HG02571 (cell line): ENCODE measurements at regions not wholly inside any gene's neighbourhood (a gene's known extent, or its start where the extent isn't known, plus 50 kb on each side); places are given as distances from the start of the nearest gene placed in this dataset.
"Not testable (repeated sequence)": the region's sequence is repeated elsewhere in the genome, so short reads cannot be mapped to it uniquely, and the experiment has no call there.

ENCODE experiments used
- ATAC-seq: cut with Tn5 transposase; IDR thresholded peaks from one replicate; pipeline ENCODE4 v1.9.1; 2021; ENCODE audit warnings: mild to moderate bottlenecking, moderate library complexity; ENCODE audit not compliant: unreplicated experiment

DNA sequence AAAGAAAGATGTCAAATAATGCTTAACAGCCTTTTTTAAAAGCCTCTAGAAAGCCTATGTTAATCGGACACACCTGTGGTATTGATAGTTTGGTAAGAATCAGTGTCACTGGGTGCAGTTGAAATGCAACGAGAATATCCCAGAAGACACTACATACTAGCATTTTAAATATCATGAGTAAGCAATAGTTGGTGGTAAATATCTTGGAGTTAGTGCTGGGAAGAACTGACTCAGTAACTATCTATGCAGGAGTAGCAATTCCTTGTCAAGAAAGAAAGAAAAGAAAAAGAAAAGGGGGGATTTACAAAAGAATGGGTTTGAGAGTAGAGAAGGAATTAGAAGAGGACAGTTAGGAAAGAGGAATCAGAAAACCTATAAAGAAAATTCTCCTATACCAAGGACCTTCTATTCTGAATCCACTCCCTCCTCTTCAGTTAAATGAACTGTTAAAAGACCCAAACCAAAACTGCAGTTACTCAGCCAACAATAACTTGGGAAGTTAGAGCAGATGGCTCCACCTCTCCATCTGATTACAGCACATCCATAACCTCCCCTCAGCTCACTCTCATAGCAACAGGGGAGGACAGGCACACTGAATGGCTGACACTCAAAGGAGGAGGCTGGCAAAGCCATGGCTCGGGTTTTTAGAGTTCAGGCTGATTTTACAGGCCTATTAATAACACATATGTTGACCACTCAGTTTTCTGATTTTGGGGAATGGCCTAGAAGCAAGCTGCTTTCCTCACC is 207.6 kb upstream of the MDFIC2 start:
- no peak for ATAC-seq

DNA sequence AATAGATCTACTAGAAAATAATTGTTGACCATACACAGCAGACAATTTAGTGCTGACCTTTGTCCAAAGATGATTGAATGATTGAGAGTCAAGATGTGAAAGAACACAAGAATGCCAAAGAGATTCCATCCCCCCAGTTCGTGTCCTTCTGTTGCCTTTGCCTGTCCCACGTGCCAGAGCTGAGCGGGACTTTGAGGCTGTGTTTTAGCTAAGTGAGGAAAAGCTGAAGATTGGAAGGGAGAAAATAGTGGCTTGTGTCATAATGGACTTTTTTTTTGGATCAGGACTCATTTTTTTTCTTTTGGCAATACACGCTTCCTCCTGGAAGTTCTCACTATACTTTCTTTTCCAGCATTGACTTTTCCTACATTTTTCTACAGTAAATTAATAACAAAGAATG is 206.6 kb upstream of the MDFIC2 start:
- no peak for ATAC-seq

DNA sequence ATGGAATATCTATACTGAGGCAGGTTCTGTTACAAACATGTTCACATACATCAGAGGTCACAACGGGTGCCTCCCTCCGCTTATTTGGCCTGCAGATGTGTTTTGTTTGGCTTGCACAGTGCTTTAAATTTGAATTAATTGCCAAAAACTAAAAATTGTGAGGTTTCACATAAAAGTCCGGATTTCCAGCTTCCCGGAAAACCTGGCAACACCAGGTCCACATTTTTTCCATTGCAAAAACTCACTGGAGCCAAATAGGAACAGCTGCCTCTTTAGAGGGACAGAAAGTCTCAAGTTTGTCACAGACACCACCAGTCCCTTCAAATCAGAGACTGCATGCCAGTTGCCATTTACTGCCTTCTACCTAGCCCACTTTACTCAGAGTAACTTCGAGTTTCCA is 205.9 kb upstream of the MDFIC2 start:
- ATAC-seq, result no peak

DNA sequence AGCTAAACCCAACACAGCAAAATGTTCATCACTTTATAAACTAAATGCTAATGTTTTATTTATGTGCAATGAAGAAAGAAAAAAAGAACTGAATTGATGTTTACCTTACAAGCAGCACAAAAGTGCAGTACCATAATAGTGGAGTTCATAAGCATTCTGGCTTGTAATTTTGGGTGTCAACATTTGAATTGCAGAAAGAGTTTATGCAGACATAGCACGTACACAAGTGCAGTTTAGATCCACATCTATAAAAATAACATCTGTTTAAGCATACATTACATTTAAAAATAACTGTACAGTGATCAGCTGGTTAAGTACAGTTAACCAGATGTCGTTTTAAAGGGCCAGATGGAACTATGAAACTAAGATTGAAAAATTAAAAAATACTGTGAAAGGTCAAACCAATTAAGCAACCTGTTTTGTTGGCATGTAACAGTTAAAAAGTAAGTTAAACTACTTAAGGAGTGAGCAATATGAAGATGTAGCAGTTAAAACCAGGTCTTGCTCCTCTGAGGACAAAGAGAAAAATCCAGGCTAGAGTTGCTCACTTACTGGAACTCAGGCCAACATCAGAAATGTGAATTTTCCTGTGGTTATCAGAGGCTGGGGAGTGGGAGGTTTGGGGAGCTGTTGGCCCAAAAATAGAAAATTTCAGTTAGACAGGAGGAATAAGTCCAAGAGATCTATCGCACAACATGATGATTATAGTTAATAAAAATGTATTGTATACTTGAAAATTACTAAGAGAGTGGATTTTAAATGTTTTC is 204.9 kb upstream of the MDFIC2 start:
- no peak for ATAC-seq

DNA sequence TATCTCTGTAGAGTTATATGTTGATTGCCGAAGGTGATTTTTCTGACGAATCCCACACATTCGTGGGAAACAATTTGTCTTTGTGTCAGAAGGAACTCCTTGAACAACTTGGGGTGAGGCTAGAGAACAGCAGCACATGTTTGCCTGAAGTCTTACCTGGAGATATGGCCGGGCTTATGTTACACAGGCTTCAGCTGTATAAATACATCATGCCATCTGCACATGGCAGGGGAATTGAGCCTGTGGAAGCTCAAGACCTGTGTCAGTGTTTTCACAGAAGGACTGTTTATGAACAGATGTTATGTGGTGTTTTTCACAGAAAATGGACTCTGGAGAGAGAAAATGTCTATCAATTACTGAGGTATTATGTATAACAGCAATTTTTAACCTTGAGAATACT is 203.6 kb upstream of the MDFIC2 start:
- ATAC-seq, result no peak

DNA sequence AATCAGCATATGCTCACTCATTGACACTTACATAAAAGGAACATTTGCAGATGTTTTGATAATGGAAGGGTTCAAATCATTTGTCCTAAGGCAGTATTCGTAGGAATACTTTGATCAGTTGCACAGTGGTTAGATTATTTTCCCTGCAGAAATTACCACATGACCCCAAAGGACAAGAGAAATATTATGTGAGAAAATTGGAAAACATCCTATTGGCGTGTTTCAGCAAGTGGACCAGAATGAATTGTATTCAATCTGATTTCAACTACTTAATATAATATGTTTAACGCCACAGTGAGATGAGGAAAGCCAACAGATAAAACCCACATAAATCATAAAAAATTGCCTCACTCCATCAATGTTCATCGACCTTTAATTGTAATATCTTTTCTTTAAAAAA is 195.0 kb upstream of the MDFIC2 start:
- no peak for ATAC-seq

DNA sequence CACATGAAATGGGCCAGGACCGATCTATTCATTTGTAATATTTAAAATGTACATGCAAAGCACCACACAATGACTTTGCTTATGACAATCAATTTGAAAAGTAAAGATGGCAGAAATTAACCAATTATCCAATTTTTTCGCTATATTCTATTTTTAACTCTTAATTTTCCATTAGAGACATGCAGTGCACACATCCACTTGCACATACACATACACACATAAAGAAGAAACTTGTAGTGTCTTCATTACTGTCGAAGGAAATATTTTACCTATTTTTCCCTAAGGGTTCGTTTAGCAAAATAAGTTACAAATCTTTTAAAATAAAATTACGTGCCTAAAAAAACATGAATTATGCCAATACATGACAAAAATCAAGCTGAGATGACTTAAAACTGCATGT is 194.3 kb upstream of the MDFIC2 start:
- no peak for ATAC-seq

DNA sequence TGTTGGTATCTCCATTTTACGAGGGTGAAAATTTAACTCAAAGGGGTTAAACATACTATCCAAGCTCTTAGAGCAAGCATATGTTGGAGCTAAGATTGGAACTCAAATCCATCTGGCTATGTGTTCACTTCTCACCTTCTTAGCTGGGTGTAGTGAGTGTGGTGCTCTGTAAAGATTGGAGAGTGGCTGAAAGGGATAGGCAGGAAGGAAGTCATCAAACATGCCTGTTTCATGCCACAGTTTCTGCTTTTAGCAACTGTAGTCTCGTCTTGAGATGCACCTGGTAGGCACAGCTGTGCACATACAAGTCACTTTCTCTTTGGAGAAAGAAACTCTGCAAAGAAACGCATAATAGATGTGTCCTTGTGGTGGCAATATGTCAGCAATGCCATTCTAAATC is 189.1 kb upstream of the MDFIC2 start:
- no peak for ATAC-seq

DNA sequence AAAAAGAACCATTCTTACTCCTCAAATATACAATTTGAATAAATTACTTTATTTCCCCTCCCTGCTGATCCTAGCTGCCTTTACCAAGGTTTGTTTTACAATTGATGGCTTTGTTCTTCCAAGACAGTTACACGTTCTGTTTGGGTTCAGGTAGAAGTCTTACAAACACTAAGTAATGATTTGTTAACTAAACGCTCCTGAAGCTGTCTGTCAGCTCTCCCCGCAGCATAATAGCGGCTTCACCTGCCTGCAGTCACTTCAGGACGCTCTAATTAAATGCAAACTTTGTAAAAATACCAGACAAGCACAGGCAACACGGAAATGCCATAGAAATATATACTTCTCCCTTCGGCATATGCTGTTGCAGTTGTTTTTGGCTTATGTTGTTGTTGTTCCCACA is 176.4 kb upstream of the MDFIC2 start:
- no peak for ATAC-seq

DNA sequence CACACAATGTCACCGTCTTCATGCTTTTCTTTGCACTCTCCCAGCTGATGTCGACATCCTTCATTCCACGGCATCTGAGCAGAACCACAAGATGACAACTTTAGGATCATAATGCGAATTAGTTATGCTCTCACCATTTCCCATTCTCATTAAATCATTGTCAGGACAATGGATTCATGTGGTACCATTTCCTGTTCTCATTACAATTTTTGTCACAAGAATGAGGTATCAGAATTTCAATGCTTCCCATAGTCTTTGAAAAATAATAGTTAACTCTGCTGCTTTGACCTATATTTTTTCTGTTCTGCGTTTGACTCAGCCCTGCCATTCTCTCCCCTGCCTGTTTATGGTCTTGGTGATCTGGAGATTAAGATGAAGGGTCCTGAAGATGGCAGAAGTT is 175.7 kb upstream of the MDFIC2 start:
- no peak for ATAC-seq

DNA sequence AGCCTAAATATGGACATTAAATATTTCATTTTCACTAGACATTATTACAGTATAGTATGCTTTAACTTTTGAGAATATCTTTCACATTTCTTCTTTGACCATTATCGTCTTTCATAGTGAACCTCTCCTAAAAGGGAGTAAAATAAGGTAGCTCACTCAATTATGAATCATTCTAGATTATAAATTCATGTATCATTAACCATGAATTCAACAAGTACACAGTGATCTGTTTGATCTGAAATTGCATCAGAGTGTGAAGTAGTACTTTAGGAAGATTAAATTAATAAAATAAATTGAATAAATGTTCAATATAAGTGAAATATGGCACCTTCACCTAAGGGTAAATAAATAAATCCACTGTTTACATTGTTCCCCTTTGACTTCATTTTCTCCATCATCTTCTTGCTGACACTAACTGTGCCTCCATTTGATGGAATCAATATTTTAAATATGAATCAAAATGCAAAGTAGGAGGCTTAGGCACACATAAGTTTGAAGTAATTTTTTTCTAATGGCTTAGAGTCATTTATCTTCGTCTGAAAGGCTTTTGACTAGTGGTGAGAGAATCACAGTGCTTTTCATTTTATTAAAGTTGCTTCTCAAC is 174.1 kb upstream of the MDFIC2 start:
- ATAC-seq, result no peak

DNA sequence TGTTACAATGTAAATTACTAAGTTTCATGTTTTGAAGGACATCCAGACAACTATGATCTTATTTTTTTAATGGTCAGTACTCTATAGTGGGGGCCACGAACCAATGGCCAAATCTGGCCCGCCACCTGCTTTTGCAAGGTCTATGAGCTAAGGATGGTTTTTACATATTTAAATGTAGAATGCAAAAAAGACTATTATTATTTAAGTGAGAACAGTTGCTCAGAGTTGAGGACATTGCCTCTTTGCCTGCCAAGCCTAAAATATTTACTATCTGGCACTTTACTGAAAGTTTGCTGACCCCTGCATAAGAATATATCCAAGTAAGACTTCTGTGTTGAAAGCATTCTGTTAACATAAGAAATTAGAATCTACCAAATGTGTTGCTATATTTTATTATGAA is 163.7 kb upstream of the MDFIC2 start:
- no peak for ATAC-seq

DNA sequence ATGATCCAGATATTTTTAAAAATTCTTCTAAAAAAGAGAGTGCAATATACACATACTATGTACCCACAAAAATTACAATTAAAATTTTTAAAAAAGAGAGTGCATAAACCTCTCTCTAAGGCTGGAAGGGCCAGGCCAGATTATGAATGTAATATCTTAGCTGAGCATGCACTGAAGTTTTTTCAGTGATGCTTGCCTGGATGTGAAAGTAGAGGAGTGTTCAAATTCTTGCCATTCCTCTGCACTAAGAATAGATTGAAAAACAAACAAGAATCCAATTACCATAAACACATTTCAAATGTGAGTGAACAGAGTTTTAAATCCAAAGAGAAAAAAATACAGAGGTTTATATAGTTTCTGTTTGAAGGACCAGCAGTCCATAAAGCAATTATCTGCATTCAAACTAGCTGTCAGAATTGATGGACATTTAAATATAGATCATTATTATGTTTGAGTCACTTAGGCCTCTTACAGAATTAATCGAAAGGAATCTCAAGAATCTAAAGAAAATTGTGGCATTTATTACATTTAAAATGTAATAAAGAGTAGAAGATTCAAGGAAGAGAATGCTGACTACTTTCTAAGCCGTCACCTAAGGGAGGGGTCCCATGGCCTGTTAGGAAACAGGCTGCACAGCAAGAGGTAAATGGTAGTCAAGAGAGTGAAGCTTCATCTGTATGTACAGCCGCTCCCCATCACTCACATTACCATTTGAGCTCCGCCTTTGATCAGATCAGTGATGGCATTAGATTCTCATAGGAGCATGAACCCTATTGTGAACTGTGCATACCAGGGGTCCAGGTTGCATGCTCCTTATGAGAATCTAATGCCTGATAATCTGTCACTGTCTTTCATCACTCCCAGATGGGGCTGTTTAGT is 159.3 kb upstream of the MDFIC2 start:
- ATAC-seq, result no peak

DNA sequence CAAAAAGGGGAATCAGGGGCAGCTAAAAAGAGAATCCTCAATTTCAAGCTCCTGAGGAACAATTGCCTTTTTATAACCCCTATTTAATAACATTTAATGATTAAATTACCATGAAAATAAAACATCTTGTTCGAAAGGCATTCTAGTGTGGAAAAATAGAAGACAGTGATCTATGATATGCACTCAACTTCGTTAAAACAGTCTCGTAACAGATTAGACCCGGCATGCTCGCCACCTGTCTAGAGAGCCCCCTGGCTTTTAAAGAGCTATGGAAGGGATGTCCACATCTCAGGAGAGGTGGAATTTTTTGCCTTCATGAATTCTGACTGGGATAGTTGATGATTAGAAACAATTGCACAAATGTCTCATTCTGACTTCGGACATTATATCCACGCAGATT is 153.7 kb upstream of the MDFIC2 start:
- ATAC-seq, result no peak

DNA sequence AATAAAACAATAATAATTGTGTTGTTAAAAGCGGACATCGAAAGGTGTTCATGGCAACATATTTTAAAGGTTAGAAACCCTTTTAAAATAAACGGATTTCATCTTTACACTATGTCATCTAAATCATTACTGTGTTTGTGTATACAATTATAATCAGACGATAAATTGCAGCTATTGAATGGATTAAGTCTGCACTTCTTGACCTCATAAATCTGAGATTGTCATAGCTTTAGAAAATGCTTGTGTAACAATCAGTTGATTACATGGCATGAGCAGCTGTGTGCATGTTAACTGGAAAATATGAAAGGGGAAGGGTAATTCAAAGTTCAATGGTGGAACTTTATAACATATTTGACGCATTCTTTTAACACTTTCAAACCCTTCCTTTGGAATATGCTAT is 152.4 kb upstream of the MDFIC2 start:
- ATAC-seq, result no peak

DNA sequence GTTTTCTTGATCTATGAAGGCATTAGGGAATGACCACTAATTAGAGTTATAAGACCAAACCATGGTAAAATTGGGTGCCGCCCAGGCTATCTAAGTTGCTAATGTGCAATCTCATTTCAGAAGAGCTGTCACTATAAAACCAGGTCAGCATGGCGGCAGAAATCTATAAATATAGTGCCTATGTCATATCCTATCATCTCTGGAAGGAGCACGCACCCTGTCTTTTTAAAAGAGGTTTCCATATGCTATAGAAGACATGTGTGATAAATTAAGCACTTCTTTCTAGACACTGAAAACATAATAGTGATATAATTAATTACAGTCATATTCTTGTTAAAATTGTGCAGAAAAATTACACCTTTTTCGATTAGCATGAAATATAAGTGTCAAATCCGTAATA is 152.0 kb upstream of the MDFIC2 start:
- ATAC-seq, result no peak

DNA sequence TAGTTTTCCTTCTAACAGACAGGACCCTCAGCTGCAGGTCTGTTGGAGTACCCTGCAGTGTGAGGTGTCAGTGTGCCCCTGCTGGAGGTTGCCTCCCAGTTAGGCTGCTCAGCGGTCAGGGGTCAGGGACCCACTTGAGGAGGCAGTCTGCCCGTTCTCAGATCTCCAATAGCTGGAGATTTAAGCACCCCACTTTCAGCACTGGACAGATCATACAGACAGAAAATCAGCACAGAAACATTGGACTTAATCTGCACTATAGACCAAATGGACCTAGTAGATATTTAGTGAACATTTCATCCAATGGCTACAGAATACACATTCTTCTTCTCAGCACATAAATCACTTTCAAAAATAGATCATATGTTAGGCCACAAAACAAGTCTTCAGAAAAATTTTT is 137.8 kb upstream of the MDFIC2 start:
- not testable (repeated sequence) for ATAC-seq

DNA sequence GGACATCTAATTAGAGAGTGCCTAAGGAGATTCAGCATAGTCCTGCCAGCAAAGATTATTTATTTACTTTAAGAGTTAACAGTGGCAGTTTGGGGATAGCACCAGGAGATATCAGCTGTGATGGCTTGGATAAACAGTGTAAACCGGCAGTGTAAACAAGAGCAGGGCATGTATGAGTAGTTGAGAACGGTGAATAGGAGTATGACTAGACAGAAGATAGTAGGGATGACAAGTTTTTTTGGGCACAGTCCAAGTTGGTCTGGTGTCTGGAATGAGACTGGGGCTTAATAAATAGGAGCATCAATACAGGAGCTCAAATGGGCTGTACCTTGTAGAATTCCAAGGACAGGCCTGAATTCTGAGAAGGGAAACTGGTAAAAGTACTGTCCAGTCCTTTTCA is 123.0 kb upstream of the MDFIC2 start:
- not testable (repeated sequence) for ATAC-seq

DNA sequence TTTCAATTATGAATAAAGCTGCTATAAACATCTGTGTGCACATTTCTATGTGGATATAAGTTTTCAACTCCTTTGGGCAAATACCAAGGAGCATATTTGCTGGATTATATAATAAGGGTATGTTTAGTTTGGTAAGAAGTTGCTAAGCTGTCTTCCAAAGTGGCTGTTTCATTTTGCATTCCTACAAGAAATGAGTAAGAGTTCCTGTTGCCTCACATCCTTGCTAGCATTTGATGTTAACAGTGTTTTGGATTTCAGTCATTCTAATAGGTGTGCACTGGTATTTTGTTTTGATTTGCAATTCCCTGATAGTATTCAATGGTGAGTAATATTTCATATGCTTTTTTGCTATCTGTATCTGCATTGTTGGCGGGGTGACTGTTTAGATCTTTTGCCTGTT is 120.7 kb upstream of the MDFIC2 start:
- ATAC-seq, result no peak

DNA sequence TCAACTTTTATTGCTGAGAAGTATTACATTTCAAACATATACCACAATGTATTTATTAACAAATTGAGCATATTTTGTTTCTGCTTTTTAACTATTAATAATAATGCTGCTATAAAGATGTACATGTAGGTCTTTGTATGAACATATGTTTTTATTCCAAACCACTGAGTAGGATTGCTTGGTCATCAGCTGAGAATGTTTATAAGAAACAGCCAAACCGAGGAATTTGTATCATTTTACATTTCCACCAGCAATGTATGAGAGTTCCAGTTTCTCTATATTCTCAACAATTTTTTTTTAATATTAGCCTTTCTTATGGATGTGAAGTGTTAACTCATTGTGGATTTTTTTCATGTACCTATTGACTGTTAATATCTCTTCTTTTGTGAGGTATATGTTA is 119.5 kb upstream of the MDFIC2 start:
- no peak for ATAC-seq

DNA sequence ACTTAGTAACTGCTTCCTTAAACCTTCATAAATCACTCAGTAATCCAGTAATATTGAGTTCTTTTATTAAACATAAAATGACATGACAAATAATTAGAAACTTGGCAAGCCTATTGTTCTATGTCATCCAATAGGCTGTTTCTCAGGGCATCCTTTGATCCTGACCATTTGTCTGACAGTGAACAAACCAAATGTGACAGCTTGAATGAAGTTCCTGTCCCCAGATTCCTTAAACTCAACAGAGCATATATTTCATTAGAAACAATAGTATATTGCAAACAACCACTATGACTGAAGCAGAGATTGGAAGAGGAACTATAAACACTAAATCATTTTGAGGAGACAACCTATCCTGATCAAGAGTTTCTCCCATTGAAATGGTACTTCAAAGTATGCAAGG is 113.6 kb upstream of the MDFIC2 start:
- ATAC-seq, result no peak
